ENCODE measurements at regions not wholly inside any gene's neighbourhood (a gene's known extent, or its start where the extent isn't known, plus 50 kb on each side); places are given as distances from the start of the nearest gene placed in this dataset.

DNA sequence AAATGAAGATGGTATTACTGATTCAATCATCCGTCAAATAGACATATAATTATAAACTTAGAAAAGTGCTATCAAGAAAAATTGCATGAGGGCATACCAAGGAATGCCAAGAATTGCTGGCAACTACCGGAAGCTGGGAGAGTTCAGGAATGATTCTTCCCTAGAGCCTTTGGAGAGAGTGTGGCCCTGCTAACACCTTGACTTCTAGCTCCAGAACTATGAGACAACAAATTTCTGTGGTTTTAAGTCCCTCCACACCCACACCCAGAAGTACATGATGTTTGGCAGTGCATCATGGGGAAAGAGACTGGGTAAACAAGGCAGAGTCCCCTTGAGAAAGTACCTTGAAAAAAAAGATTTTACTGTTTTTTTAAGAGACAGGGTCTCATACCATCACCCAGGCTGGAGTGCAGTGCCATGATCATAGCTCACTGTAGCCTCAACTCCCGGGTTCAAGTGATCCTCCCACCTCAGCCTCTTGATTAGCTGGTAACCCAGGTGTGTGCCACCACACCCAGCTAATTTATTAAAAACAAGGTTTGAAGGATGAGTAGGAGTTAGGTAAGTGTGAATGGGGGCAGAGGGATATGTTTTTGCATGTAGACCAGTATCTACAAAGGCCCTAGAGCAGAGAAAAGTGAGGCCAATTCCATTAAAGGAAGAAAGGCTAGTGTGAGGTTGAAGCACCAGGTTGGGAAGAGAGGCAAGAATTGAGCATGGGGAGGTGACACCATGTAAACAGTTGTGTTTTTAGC is 53.1 kb downstream of the GSX2 start:
- peak; percentile 59 for DNase-seq (ENCODE audit: low spot score)

DNA sequence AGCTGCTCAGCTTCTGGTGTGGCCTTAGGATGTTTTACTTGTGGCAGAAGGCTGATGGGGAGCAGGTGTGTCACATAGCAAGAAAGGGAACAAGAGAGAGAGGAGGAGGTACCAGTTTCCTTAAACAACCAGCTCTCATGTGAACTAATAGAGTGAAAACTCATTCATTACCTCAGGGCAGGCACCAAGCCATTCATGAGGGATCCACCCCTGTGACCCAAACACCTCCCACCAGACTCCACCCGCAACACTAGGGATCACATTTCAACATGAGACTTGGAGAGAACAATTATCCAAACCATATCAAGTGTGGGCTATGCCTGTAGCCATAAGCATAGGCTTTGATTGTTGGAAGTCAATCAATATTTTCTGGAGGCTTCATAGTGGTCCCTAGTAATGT is 56.0 kb downstream of the GSX2 start:
- no peak for DNase-seq (ENCODE audit: low spot score)

- no peak for DNase-seq (ENCODE audit: low spot score)
Observed at GRCh38 chr4:54157606-54158005, 57.6 kb downstream of the GSX2 start.

DNA sequence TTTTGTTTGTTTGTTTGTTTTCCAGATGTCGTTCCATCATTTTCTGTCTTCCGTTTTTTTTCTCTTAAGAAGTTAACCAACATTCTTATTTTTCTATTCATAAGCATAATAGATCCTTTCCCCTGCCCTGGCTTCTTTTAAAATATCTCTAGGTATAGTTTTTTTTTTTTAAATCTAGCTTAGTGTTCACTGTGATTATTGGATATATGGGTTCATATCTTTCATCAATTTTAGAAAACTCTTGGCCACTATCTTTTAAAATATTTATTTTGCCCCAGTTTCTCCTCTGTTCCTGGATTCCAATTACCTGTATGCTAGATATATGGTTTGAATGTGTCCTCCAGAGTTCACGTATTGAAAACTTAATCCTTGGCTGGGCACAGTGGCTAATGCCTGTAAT is 59.6 kb downstream of the GSX2 start:
- DNase-seq (ENCODE audit: low spot score): no peak

GRCh38 chr4:54165011-54165410 is 64.1 kb upstream of the PDGFRA start:
- peak; percentile 17 for DNase-seq (ENCODE audit: low spot score)

GRCh38 chr4:54165438-54165837 is 63.7 kb upstream of the PDGFRA start:
- peak; percentile 86 for DNase-seq (ENCODE audit: low spot score)

- no peak for DNase-seq (ENCODE audit: low spot score)
Observed at GRCh38 chr4:54167508-54167907, 61.6 kb upstream of the PDGFRA start.

DNA sequence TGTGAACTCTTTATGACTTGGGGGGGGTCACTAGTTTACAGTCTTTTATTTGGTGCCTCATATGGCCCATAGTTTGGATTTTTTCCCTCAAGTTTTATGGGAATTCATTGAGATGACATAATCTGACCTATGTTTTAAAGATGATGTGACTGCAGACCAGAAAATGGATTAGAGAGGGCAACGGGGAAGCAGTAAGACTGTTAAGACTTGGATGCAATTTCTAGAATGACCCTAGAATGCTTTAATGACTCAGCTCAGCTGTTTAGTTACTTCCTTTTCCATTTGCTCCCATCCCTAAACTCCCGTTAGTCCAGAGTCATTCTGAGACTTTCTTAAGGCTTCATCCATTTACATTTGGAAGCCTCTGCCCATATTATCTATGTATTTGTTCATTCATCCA is 59.9 kb upstream of the PDGFRA start:
- peak; percentile 27 for DNase-seq (ENCODE audit: low spot score)

DNA sequence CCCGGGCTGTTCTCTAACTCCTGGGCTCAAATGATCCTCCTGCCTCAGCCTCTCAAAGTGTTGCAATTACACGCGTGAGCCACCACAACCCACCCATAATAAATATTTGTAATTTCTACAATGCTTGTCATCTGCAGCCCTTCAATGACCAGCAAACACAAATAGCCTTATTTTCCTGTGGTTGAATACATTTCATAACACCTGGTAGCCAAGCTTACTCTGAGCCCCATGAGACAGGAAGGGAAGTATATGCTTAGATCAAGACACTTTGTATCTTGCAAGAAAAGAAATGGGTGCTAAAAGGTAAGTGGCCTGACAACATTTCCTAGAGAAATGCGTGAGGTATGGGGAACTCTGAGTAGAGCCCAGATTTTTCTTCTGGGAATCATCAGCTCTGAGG is 56.9 kb upstream of the PDGFRA start:
- no peak for DNase-seq (ENCODE audit: low spot score)

GRCh38 chr4:54173281-54173912 is 55.7 kb upstream of the PDGFRA start:
- no peak for DNase-seq (ENCODE audit: low spot score)

DNA sequence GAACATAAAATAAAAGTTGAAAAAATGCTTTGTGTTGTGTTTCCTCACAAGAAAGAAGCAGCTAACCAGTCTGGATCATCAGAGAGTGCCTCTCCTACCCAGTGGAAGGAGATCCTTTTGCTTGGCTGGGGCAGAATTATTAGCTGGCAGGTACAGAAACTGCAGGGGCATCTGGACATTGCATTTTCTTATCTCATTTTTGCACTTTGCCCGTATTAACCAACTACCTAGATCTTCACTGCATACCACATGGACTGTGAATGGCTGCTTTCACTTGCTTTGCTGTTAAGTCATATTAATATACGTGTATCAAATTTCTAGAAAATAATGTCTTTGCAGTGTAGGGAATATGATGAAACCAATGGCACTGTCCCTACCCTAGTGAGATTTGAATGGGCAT is 52.9 kb upstream of the PDGFRA start:
- no peak for DNase-seq (ENCODE audit: low spot score)

All from hepatic stellate cell (primary cell).